ENCODE measurements at regions not wholly inside any gene's neighbourhood (a gene's known extent, or its start where the extent isn't known, plus 50 kb on each side); places are given as distances from the start of the nearest gene placed in this dataset.

DNA sequence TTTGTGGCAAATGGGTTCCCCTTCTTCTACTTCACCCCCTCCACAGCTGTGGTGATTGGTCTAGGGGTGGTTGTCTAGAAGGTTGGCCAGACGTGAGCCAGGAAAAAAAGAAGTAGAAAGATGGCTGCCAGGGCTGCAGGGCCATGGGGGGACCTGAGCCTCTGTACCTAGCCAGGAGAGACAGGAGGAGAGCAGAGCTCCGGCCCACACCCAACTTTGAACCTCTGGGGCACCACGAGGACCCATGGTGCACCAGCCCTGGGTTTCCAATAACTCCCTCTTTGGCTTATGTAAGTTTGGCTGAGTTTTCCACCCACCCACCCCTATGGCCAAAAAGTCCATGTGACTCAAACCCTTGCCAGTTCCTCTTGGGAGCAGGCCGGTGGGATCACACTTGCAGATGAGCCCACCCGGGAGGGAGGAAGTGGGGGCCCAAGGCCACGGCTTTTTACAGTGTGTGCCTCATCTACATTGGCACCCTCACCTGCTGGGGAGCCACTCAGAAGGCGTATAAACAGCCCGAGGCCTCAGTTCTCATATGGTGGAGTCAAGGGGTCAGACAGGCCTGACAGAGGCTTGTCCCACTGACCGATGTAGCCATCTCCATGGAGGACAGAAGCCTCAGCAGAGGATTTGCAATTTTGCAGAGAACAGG lies 293.1 kb upstream of the HDAC4 start:
- no CpG with 5 or more reads among the region's 9 CpGs for WGBS (ENCODE audit: insufficient coverage, insufficient read length)
- H3K4me3 ChIP-seq (ENCODE audit: low read length) = no peak overlapping the region
- H3K36me3 ChIP-seq (ENCODE audit: control insufficient read depth, insufficient read depth, low read length) = no peaks in the 10 kb centered on the region
- no peaks in the 10 kb centered on the region for H3K27me3 ChIP-seq (ENCODE audit: control insufficient read depth, insufficient read depth, low read length)
- peaks cover 2% of the 10 kb centered on the region; the same call in 1 of the 2 replicates for H3K4me1 ChIP-seq (ENCODE audit: control insufficient read depth, insufficient read depth, low read length)
- no peak overlapping the region for H3K27ac ChIP-seq (ENCODE audit: low read length)
- no peak for DNase-seq (ENCODE audit: low read depth, low spot score)
- no peaks in the 10 kb centered on the region for H3K9me3 ChIP-seq (ENCODE audit: control insufficient read depth, insufficient read depth, low read length)

- no peak for DNase-seq (ENCODE audit: low read depth, low spot score)
- no peak overlapping the region for H3K4me3 ChIP-seq (ENCODE audit: low read length)
- WGBS (ENCODE audit: insufficient coverage, insufficient read length) = no CpG with 5 or more reads among the region's 11 CpGs
- H3K4me1 ChIP-seq (ENCODE audit: control insufficient read depth, insufficient read depth, low read length) = peaks cover 2% of the 10 kb centered on the region; the same call in 1 of the 2 replicates
- H3K27ac ChIP-seq (ENCODE audit: low read length) = no peak overlapping the region
- no peaks in the 10 kb centered on the region for H3K27me3 ChIP-seq (ENCODE audit: control insufficient read depth, insufficient read depth, low read length)
- H3K36me3 ChIP-seq (ENCODE audit: control insufficient read depth, insufficient read depth, low read length) = no peaks in the 10 kb centered on the region
- H3K9me3 ChIP-seq (ENCODE audit: control insufficient read depth, insufficient read depth, low read length) = no peaks in the 10 kb centered on the region
These were observed 292.5 kb upstream of the HDAC4 start for GRCh38 chr2:239693330-239693729.

- H3K27ac ChIP-seq (ENCODE audit: low read length) = no peak overlapping the region
- no peaks in the 10 kb centered on the region for H3K9me3 ChIP-seq (ENCODE audit: control insufficient read depth, insufficient read depth, low read length)
- no peaks in the 10 kb centered on the region for H3K27me3 ChIP-seq (ENCODE audit: control insufficient read depth, insufficient read depth, low read length)
- DNase-seq (ENCODE audit: low read depth, low spot score) = no peak
- no peak overlapping the region for H3K4me3 ChIP-seq (ENCODE audit: low read length)
- H3K4me1 ChIP-seq (ENCODE audit: control insufficient read depth, insufficient read depth, low read length) = peaks cover 2% of the 10 kb centered on the region; the same call in 1 of the 2 replicates
- WGBS (ENCODE audit: insufficient coverage, insufficient read length) = no CpG with 5 or more reads among the region's 7 CpGs
- H3K36me3 ChIP-seq (ENCODE audit: control insufficient read depth, insufficient read depth, low read length) = no peaks in the 10 kb centered on the region
These were observed 292.1 kb upstream of the HDAC4 start for GRCh38 chr2:239692919-239693318.

GRCh38 chr2:239692362-239692851 lies 291.6 kb upstream of the HDAC4 start:
- no peaks in the 10 kb centered on the region for H3K36me3 ChIP-seq (ENCODE audit: control insufficient read depth, insufficient read depth, low read length)
- WGBS (ENCODE audit: insufficient coverage, insufficient read length) = no CpG with 5 or more reads among the region's 8 CpGs

GRCh38 chr2:239691720-239692119 lies 290.9 kb upstream of the HDAC4 start:
- no CpG with 5 or more reads among the region's 10 CpGs for WGBS (ENCODE audit: insufficient coverage, insufficient read length)

More at GRCh38 chr2:239692362-239692851, 291.6 kb upstream of the HDAC4 start:
- Histone ChIP-seq H3K27me3 (ENCODE audit: control insufficient read depth, insufficient read depth, low read length) (no peaks in the 10 kb centered on the region), H3K4me1 (ENCODE audit: control insufficient read depth, insufficient read depth, low read length) (peaks cover 2% of the 10 kb centered on the region; the same call in 1 of the 2 replicates), H3K27ac (ENCODE audit: low read length) (no peak overlapping the region), H3K9me3 (ENCODE audit: control insufficient read depth, insufficient read depth, low read length) (no peaks in the 10 kb centered on the region), H3K4me3 (ENCODE audit: low read length) (no peak overlapping the region)
- DNase-seq (ENCODE audit: low read depth, low spot score) = no peak

GRCh38 chr2:239690651-239691631 lies 290.1 kb upstream of the HDAC4 start:
- Histone ChIP-seq H3K4me3 (ENCODE audit: low read length) (no peak overlapping the region), H3K4me1 (ENCODE audit: control insufficient read depth, insufficient read depth, low read length) (peaks cover 2% of the 10 kb centered on the region; the same call in 1 of the 2 replicates), H3K9me3 (ENCODE audit: control insufficient read depth, insufficient read depth, low read length) (no peaks in the 10 kb centered on the region), H3K27me3 (ENCODE audit: control insufficient read depth, insufficient read depth, low read length) (no peaks in the 10 kb centered on the region), H3K36me3 (ENCODE audit: control insufficient read depth, insufficient read depth, low read length) (no peaks in the 10 kb centered on the region), H3K27ac (ENCODE audit: low read length) (no peak overlapping the region)
- no peak for DNase-seq (ENCODE audit: low read depth, low spot score)
- WGBS (ENCODE audit: insufficient coverage, insufficient read length) = no CpG with 5 or more reads among the region's 46 CpGs

More at GRCh38 chr2:239691720-239692119, 290.9 kb upstream of the HDAC4 start:
- H3K4me3 ChIP-seq (ENCODE audit: low read length) = no peak overlapping the region
- H3K27ac ChIP-seq (ENCODE audit: low read length) = no peak overlapping the region
- H3K9me3 ChIP-seq (ENCODE audit: control insufficient read depth, insufficient read depth, low read length) = no peaks in the 10 kb centered on the region
- H3K4me1 ChIP-seq (ENCODE audit: control insufficient read depth, insufficient read depth, low read length) = peaks cover 2% of the 10 kb centered on the region; the same call in 1 of the 2 replicates
- no peak for DNase-seq (ENCODE audit: low read depth, low spot score)
- no peaks in the 10 kb centered on the region for H3K27me3 ChIP-seq (ENCODE audit: control insufficient read depth, insufficient read depth, low read length)
- H3K36me3 ChIP-seq (ENCODE audit: control insufficient read depth, insufficient read depth, low read length) = no peaks in the 10 kb centered on the region

DNA sequence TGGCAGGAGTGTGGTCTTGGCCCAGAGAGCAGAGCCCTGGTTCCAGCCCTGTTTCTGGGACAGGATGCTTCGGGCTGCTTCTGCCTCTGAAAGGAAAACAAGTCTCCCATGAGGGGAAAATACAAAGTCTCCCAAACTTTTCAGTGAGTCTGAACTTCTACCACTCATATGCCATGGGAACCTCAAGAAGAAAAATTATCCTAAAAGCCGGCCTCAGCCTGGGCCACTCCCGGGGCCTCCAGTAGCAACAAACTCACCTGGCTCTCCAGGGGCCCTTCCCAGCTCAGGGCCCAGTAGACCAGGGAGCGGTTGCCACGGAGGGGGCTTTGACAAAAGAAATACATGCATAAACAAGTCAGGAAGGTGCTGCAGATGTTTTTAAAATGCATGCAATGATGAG lies 289.2 kb upstream of the HDAC4 start:
- no peak for DNase-seq (ENCODE audit: low read depth, low spot score)
- Histone ChIP-seq H3K36me3 (ENCODE audit: control insufficient read depth, insufficient read depth, low read length) (no peaks in the 10 kb centered on the region), H3K27me3 (ENCODE audit: control insufficient read depth, insufficient read depth, low read length) (no peaks in the 10 kb centered on the region), H3K9me3 (ENCODE audit: control insufficient read depth, insufficient read depth, low read length) (no peaks in the 10 kb centered on the region), H3K4me1 (ENCODE audit: control insufficient read depth, insufficient read depth, low read length) (peaks cover 2% of the 10 kb centered on the region; the same call in 1 of the 2 replicates), H3K27ac (ENCODE audit: low read length) (no peak overlapping the region), H3K4me3 (ENCODE audit: low read length) (no peak overlapping the region)
- no CpG with 5 or more reads among the region's 5 CpGs for WGBS (ENCODE audit: insufficient coverage, insufficient read length)

- H3K9me3 ChIP-seq (ENCODE audit: control insufficient read depth, insufficient read depth, low read length) = no peaks in the 10 kb centered on the region
- no CpG with 5 or more reads among the region's 8 CpGs for WGBS (ENCODE audit: insufficient coverage, insufficient read length)
- H3K36me3 ChIP-seq (ENCODE audit: control insufficient read depth, insufficient read depth, low read length) = no peaks in the 10 kb centered on the region
- H3K4me1 ChIP-seq (ENCODE audit: control insufficient read depth, insufficient read depth, low read length) = peaks cover 2% of the 10 kb centered on the region; the same call in 1 of the 2 replicates
- DNase-seq (ENCODE audit: low read depth, low spot score) = no peak
- no peak overlapping the region for H3K4me3 ChIP-seq (ENCODE audit: low read length)
- H3K27me3 ChIP-seq (ENCODE audit: control insufficient read depth, insufficient read depth, low read length) = no peaks in the 10 kb centered on the region
- no peak overlapping the region for H3K27ac ChIP-seq (ENCODE audit: low read length)
These were observed 288.6 kb upstream of the HDAC4 start for GRCh38 chr2:239689410-239689809.

DNA sequence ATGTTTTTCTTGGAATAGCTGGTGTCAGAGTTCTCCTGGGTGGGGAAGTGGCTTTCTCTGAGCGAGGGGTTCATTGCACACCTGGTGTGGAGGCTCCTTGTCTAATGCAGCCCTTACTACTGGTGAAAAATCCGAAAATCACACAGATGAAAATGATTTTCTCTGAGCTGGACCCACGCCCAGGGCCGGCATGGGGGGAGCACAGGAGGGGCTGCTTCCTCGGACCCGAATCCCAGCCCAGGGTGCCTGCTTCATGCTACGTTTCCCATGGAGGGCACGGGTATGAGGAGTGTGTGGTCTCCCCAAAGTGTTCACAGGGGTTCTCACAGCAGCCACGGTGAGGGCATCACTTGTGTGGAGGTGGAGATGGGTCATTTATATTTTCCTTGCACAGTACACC lies 288.0 kb upstream of the HDAC4 start:
- Histone ChIP-seq H3K27me3 (ENCODE audit: control insufficient read depth, insufficient read depth, low read length) (no peaks in the 10 kb centered on the region), H3K4me1 (ENCODE audit: control insufficient read depth, insufficient read depth, low read length) (peaks cover 2% of the 10 kb centered on the region; the same call in 1 of the 2 replicates), H3K36me3 (ENCODE audit: control insufficient read depth, insufficient read depth, low read length) (no peaks in the 10 kb centered on the region)

DNA sequence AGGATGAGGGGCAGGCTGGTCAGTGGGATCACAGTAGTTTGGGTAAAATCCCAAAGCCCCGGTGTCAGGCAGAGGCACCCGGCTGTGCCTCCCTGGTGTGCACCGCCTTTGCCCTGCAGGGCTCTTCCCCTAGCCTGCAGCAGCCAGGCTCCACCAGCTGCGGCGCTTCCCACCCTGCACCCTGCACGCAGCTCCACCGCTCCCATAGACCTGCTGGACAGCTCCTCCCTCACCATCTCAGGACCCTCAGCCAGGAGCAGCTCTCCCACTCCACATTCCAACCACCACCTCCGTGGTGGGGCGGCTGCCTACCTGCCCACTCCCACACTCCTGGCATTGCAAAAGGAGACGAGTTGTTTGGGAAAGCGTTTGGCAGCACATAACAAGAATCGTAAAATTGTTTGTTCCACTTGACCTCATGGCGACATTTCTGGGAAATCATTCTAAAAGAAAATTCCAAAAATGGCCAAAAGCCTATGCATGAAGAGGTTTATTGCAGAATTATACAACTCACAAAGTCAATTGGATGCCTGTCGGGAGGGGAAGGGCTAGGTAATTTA lies 287.4 kb upstream of the HDAC4 start:
- no peaks in the 10 kb centered on the region for H3K27me3 ChIP-seq (ENCODE audit: control insufficient read depth, insufficient read depth, low read length)
- peaks cover 2% of the 10 kb centered on the region; the same call in 1 of the 2 replicates for H3K4me1 ChIP-seq (ENCODE audit: control insufficient read depth, insufficient read depth, low read length)
- no peak overlapping the region for H3K27ac ChIP-seq (ENCODE audit: low read length)
- no peak overlapping the region for H3K4me3 ChIP-seq (ENCODE audit: low read length)
- no peak for DNase-seq (ENCODE audit: low read depth, low spot score)
- no CpG with 5 or more reads among the region's 14 CpGs for WGBS (ENCODE audit: insufficient coverage, insufficient read length)
- H3K36me3 ChIP-seq (ENCODE audit: control insufficient read depth, insufficient read depth, low read length) = no peaks in the 10 kb centered on the region
- no peaks in the 10 kb centered on the region for H3K9me3 ChIP-seq (ENCODE audit: control insufficient read depth, insufficient read depth, low read length)

More for the DNA sequence above, 288.0 kb upstream of the HDAC4 start:
- WGBS (ENCODE audit: insufficient coverage, insufficient read length) = no CpG with 5 or more reads among the region's 9 CpGs
- DNase-seq (ENCODE audit: low read depth, low spot score) = no peak
- Histone ChIP-seq H3K9me3 (ENCODE audit: control insufficient read depth, insufficient read depth, low read length) (no peaks in the 10 kb centered on the region), H3K27ac (ENCODE audit: low read length) (no peak overlapping the region), H3K4me3 (ENCODE audit: low read length) (no peak overlapping the region)
